GM18502 (cell line): ENCODE measurements at regions not wholly inside any gene's neighbourhood (a gene's known extent, or its start where the extent isn't known, plus 50 kb on each side); places are given as distances from the start of the nearest gene placed in this dataset.
"Not testable (repeated sequence)": the region's sequence is repeated elsewhere in the genome, so short reads cannot be mapped to it uniquely, and the experiment has no call there.

Source experiments
- ATAC-seq: cut with Tn5 transposase; IDR thresholded peaks from one replicate; pipeline ENCODE4 v1.9.1; 2021; ENCODE audit warnings: mild to moderate bottlenecking; ENCODE audit not compliant: unreplicated experiment, poor library complexity

GRCh38 chr10:57891201-57892006 lies 376.3 kb downstream of the IPMK start:
- ATAC-seq = no peak

DNA sequence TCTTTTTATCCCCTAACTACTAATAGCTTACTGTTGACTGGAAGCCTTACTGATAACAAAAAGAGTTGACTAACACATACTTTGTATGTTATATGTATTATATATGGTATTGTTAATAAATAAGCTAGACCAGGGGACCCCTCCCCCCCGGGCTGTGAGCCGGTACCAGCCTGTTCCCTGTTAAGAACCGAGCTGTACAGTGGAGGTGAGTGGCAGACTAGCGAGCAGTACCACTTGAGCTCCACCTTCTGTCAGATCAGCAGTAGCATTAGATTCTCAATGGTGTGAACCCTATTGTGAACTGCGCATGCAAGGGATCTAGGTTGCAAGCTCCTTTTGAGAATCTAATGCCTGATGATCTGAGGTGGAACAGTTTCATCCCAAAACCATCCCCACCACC lies 377.0 kb downstream of the IPMK start:
- ATAC-seq = no peak

DNA sequence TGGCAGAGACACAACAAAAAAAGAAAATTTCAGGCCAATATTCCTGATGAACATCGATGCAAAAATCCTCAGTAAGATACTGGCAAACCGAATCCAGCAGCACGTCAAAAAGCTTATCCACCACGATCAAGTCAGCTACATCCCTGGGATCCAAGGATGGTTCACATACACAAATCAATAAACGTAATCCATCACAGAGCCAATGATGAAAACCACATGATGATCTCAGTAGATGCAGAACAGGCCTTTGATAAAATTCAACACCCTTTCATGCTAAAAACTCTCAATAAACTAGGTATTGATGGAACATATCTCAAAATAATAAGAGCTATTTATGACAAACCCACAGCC lies 382.1 kb downstream of the IPMK start:
- not testable (repeated sequence) for ATAC-seq

GRCh38 chr10:57884965-57885617 lies 382.6 kb downstream of the IPMK start:
- ATAC-seq = no peak

- ATAC-seq = no peak
These were observed 383.3 kb downstream of the IPMK start for GRCh38 chr10:57884407-57884806.

DNA sequence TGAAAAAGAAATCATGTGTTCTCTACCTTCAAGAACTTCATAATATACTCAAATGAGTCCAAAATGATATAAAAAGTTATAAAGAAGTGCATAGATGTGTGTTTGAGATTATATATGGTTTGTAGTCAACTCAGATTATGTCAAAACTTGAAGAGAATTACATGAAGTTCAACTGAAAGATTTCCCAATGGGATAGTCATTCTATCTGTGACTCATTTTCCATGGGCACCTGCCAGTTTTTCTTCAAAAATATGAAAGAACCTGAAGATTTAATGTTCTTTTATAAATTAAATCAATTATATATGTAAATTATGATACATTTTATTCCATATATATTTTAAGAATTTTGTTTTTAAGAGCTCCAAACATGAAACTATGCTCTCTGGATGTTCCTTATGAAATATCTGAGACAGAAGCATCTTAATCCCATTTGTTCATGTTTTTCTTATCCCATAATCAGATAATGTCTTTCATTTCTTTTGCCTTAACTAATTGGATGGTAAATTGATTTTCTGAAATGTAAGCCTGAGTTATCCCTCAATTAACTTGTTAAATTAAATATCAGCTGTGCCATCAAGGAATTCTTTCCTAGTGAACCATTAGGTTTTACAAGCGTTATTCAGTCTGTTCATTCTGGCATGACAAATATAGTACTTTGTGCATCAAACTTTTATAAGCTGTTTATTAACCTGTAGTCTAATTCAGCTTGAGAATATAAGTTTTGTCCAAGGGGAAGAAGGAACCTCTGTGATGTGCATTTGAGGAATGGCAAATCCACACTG lies 387.1 kb downstream of the IPMK start:
- ATAC-seq = no peak

- ATAC-seq = no peak
These were observed 392.9 kb downstream of the IPMK start for GRCh38 chr10:57874810-57875209.

DNA sequence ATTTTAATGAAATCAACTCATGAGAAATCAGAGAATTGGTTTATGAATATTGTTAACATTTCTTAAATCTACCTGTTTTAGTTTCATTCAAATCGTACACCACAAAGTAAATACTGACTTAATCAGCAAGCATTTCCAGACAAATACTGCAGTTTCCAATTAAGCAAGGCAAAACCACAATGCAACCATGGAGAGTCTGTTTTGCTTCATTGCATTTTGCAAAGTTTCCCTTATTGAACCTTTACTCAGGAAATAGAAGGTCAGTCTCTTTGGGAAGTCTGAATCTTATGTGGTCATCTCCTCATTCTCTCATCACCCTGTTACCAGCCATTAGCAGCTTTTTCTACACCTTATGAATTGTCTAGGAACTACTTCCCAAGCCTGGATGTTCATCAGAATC lies 400.5 kb downstream of the IPMK start:
- no peak for ATAC-seq

DNA sequence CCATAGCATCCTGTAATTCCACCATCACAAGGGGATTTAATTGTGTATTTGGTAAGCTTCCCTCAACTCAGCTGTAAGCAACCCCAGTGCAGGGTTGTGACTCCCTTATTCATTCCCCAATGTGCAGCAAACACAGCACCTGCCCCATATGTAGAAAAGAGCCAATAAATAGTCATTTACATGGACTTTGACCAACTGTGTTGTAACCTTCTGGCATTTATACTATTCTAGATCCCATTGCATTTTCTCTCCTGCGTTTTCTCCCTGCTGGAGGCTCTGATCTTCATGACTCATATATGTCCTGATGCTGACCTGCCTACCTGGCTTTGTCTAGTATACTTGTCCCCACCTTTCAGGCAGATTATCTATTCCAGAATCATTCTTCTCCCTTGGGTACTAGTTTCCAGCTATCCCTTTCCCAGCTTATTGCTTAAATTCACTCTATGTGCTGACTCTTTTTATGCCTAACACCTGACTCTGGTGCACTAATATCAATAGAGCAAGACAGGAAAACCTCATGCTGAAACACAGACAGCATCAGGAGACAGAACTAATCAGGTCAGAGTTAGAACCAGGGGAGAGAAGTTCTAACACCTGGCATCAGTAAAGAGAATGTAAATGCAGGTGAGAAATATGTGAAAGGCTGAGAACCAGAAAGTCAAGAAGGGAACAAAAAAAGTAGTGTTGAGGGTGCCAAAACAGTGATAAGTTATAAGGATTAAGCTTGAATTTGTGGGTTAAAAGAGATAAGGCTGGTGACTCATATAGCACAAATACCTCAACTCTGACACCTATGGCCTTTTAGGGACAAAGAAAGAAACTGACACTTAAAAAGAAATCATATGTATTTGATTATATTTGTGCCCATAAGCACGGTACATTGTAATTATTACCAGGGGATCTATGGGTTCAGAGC lies 402.7 kb downstream of the IPMK start:
- no peak for ATAC-seq

- no peak for ATAC-seq
These were observed 417.9 kb downstream of the IPMK start for GRCh38 chr10:57849691-57850357.

DNA sequence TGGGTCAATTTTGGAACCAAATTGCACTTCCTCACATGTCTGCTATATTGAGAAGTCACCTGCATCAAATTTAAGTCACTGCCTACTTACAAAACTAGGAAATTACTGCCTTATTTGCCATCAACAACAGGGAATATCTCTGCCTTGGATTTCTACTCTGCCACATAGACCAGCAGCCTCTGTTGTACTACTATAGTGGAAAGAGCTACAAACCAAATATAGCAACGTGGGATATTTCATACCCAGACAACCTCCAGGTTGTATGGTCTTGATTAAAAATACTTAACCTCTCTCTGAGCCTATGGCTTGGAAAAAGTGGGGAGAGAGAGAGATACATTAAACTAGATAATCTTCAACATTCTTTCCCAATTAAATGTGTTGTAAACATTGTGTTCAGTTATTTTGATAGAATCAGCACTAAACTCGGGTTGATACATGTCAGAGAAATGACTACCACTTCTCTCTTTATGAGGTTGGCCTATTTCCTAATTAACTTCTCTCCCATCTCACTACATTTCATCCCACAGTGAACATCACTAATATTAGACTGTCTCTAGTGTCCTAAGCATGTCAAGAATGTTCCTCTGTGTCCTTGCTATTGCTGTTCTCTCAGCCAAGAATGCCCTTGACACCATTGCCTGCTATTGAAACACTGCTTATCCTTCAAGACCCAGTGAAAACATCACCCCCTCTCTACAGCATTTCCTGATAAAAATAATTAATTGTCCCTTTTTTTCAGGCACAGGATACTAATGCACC lies 421.2 kb downstream of the IPMK start:
- no peak for ATAC-seq

DNA sequence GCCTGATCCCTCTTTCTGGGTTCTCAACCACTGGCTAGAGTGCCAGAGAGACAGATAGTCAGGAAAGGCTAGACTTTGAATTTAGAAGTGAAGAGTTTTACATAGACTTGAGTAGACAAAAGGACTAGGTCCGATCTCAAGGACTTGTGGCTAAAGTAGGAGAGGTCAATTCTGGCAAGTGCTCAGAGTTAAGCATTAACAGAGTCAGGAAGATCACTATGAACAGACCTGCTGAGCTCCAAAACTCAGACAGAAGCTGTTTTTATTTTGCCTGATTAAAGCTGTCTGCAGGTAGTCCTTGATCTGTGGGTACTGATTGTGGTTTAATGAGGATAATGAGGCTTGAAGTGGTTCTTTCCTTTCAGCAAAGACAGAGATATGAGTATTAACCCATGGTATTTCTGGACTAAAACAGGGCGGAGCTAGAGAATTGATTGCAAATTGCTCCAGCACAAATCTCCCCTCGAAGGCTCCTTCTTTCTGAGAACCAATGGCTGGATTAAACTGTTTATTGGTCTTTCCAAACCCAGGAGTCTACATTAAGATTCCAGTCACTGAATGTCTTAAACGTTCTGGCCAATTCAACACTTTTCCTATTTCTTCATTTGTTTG lies 423.2 kb downstream of the IPMK start:
- no peak for ATAC-seq

- ATAC-seq = no peak
These were observed 436.7 kb downstream of the IPMK start for GRCh38 chr10:57830877-57831560.

DNA sequence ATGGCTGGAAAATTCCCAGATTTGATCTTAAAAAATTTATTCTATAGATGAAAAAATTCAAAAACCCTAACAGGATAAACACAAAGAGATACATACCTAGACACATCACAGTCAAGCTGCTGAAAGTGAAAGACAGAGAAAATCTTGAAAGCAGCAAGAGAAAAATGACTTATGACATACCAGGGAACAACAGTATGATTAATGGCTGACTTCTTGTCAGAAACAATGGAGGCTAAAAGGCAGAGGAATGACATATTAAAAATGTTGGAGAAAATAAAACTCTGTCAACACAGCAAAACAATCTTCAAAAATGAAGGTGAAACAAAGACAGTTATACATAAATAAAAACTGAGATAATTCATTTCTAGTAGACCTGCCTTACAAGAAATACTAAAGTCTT lies 442.7 kb downstream of the IPMK start:
- no peak for ATAC-seq

DNA sequence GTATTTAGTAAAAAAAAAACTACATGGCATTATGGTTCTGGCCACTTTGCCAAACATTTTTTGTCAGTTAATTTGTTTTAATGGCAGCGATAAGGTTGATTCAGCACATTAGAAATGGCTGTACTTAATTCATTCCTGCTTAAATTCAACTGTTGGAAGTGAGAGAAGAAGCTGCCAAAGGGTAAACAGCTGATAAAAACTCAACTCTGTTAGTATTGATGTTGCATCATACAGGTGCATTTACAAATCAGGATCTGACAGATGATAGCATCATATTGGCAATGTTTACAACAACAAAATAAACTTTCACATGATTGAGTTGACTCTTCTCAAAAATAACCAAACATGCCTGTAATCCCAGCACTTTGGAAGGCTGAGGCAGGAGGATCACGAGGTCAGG lies 444.3 kb downstream of the IPMK start:
- no peak for ATAC-seq

- no peak for ATAC-seq
These were observed 444.7 kb downstream of the IPMK start for GRCh38 chr10:57822965-57823364.

GRCh38 chr10:57818522-57818921 lies 449.2 kb downstream of the IPMK start:
- ATAC-seq = no peak

- ATAC-seq = no peak
These were observed 450.0 kb downstream of the IPMK start for GRCh38 chr10:57817741-57818140.
